ENCODE measurements at regions not wholly inside any gene's neighbourhood (a gene's known extent, or its start where the extent isn't known, plus 50 kb on each side); places are given as distances from the start of the nearest gene placed in this dataset.
"Not testable (repeated sequence)": the region's sequence is repeated elsewhere in the genome, so short reads cannot be mapped to it uniquely, and the experiment has no call there.

DNA sequence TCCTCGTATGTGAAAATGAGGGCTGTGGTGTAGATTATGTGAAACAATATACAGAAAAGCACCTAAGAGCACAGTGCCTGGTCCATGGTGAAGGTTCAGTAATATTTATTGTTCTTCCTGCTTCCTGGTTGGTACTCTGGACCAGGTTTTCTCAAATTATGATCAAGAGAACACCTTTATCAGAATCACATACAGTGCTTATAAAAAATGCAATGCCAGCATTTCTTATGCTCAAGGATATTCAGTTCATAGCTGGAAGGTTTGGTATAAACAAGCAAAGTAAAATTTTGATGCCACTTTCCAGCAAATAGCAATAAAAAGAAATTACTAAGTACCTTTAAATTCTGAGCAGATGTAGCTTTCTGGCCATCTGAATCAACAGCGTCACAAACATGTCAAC is 1412.4 kb downstream of the RPA4 start:
- 91 to 94% methylated on average over 2 of the region's 2 CpGs for WGBS, 2 donors

DNA sequence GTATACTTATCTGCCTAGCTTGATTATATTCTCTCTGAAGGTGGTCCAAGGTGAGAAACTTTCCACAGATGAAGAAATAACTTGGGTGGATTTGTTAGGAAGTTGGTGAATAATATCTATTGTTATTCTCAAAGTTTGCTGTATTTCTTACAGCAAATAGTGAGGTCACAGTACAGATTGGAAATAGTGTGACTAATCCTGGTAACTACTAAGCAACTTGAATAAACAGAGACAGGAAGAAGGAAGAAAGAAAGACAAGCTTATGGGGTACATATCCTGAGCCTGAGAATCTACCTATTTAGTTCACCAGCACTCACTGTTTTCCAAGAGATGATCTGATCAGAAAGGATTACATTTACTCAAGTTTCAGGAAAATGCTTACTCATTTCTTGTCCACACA is 1416.1 kb downstream of the RPA4 start:
- Histone ChIP-seq H3K4me1 (no peaks in the 10 kb centered on the region), H3K27me3 (no peaks in the 10 kb centered on the region), H3K27ac (no peak overlapping the region), H3K4me3 (replicated peaks in 1 of 3) (no peak overlapping the region), H3K9me3 (no peaks in the 10 kb centered on the region), H3K36me3 (no peaks in the 10 kb centered on the region)
- no peak for DNase-seq
- intact Hi-C loops (cut with DNase I) = no loop called here
- TF ChIP-seq, protein P1, sequence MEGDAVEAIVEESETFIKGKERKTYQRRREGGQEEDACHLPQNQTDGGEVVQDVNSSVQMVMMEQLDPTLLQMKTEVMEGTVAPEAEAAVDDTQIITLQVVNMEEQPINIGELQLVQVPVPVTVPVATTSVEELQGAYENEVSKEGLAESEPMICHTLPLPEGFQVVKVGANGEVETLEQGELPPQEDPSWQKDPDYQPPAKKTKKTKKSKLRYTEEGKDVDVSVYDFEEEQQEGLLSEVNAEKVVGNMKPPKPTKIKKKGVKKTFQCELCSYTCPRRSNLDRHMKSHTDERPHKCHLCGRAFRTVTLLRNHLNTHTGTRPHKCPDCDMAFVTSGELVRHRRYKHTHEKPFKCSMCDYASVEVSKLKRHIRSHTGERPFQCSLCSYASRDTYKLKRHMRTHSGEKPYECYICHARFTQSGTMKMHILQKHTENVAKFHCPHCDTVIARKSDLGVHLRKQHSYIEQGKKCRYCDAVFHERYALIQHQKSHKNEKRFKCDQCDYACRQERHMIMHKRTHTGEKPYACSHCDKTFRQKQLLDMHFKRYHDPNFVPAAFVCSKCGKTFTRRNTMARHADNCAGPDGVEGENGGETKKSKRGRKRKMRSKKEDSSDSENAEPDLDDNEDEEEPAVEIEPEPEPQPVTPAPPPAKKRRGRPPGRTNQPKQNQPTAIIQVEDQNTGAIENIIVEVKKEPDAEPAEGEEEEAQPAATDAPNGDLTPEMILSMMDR (IDR thresholded peaks at IDR 0.05) = no peak
- TF ChIP-seq POLR2A (IDR thresholded peaks at IDR 0.05) = no peak

More for the DNA sequence above, 1412.4 kb downstream of the RPA4 start:
- Histone ChIP-seq H3K4me3 (replicated peaks in 1 of 3) (no peak overlapping the region), H3K9me3 (no peaks in the 10 kb centered on the region), H3K27ac (no peak overlapping the region), H3K27me3 (no peaks in the 10 kb centered on the region), H3K4me1 (no peaks in the 10 kb centered on the region), H3K36me3 (no peaks in the 10 kb centered on the region)
- DNase-seq = no peak
- TF ChIP-seq, protein P1 (IDR thresholded peaks at IDR 0.05) = no peak
- no peak for TF ChIP-seq POLR2A (IDR thresholded peaks at IDR 0.05)
- intact Hi-C loops (cut with DNase I) = no loop called here

DNA sequence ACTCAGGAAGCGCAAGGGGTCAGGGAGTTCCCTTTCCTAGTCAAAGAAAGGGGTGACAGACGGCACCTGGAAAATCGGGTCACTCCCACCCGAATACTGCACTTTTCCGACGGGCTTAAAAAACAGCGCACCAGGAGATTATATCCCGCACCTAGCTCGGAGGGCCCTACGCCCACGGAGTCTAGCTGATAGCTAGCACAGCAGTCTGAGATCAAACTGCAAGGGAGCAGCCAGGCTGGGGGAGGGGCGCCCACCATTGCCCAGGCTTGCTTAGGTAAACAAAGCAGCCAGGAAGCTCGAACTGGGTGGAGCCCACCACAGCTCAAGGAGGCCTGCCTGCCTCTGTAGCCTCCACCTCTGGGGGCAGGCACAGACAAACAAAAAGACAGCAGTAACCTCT is 1416.8 kb downstream of the RPA4 start:
- H3K27ac ChIP-seq; H3K9me3 ChIP-seq; H3K27me3 ChIP-seq; intact Hi-C loops (cut with DNase I); H3K4me3 ChIP-seq (replicated peaks in 1 of 3); DNase-seq; H3K4me1 ChIP-seq; H3K36me3 ChIP-seq: not testable (repeated sequence)
- 94 to 97% methylated on average over 10 to 11 of the region's 13 CpGs for WGBS, 2 donors

DNA sequence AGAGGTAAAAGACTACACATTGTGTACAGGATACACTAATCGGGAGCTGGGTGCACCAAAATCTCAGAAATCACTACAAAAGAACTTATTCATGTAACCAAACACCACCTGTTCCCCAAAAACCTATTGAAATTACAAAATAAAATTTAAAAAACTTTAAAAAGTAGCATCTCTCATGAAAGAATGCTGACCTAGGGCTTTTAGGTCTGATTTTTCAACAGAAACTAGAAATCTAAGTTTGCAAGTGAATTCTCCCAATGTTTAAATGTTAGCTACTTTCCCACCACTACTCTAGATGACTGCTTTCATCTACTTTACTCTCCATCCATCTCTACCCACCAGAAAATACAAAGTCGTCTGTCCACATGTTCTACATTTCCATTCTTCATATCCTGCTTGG is 1447.7 kb downstream of the RPA4 start:
- no peak for DNase-seq
- WGBS, 2 donors = 84 to 88% methylated on average over 2 of the region's 2 CpGs
- H3K36me3 ChIP-seq = no peaks in the 10 kb centered on the region
- intact Hi-C loops (cut with DNase I) = no loop called here
- H3K4me1 ChIP-seq = no peaks in the 10 kb centered on the region
- H3K4me3 ChIP-seq (replicated peaks in 1 of 3) = no peak overlapping the region
- H3K27me3 ChIP-seq = no peaks in the 10 kb centered on the region
- H3K27ac ChIP-seq = no peak overlapping the region
- TF ChIP-seq POLR2A (IDR thresholded peaks at IDR 0.05) = no peak
- TF ChIP-seq, protein P1 (IDR thresholded peaks at IDR 0.05) = no peak
- no peaks in the 10 kb centered on the region for H3K9me3 ChIP-seq

DNA sequence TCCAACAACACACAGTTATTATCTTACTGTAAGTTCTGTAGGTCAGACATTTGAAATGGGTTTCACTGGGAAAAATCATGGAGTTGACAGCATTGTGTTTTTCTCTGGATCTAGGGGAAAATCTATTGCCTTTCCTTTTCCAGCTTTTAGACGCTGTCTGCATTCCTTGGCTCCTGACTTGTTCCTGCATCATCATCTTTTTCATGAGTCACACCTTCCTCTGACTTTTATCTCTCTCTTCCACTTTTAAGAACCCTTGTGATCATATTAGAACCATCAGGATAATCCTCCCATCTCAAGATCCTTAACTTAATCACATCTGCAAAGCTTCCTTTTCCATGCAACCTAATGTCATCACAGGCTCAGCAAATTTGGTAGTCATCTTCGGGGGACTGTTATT is 1454.8 kb downstream of the RPA4 start:
- H3K9me3 ChIP-seq = no peaks in the 10 kb centered on the region
- intact Hi-C loops (cut with DNase I) = no loop called here
- no peak overlapping the region for H3K27ac ChIP-seq
- WGBS, 2 donors = 69 to 74% methylated on average over 2 of the region's 2 CpGs
- no peak overlapping the region for H3K4me3 ChIP-seq (replicated peaks in 1 of 3)
- H3K27me3 ChIP-seq = no peaks in the 10 kb centered on the region
- H3K36me3 ChIP-seq = no peaks in the 10 kb centered on the region
- H3K4me1 ChIP-seq = no peaks in the 10 kb centered on the region
- DNase-seq = no peak
- TF ChIP-seq, protein P1 (IDR thresholded peaks at IDR 0.05) = no peak
- no peak for TF ChIP-seq POLR2A (IDR thresholded peaks at IDR 0.05)

DNA sequence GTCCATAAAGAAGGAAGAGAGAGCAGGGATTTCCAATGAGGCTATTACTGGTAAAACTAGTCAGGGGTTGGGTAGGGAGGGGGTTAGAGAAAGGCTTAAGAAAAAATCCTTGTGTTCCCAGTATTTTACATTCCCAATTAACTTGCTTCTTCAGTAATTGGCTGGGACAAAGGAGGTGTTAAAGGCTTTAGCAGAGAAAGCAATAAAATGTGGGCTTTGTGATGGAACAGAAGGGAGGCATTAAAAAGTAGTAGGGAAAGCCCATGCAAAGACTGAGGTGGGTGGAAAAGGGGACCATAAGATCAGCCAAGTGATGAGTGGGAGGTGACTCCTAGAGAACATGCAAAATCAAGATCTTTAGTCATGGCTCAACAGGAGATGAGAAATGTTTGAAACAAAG is 1467.2 kb downstream of the RPA4 start:
- TF ChIP-seq, protein P1 (IDR thresholded peaks at IDR 0.05) = no peak
- no peak for TF ChIP-seq POLR2A (IDR thresholded peaks at IDR 0.05)
- Histone ChIP-seq H3K27me3 (no peaks in the 10 kb centered on the region), H3K4me1 (no peaks in the 10 kb centered on the region), H3K9me3 (no peaks in the 10 kb centered on the region), H3K36me3 (no peaks in the 10 kb centered on the region), H3K27ac (no peak overlapping the region), H3K4me3 (replicated peaks in 1 of 3) (no peak overlapping the region)
- intact Hi-C loops (cut with DNase I) = no loop called here
- no peak for DNase-seq
